ENCODE measurements at regions not wholly inside any gene's neighbourhood (a gene's known extent, or its start where the extent isn't known, plus 50 kb on each side); places are given as distances from the start of the nearest gene placed in this dataset.

GRCh38 chr9:108772301-108772894 lies 83.4 kb downstream of the ACTL7B start:
- intact Hi-C loops (cut with DNase I; ENCODE audit: low total_unique reads): no loop called here
- no peak overlapping the region for H3K4me3 ChIP-seq
- no peak for TF ChIP-seq EP300 (IDR thresholded peaks at IDR 0.05)
- TF ChIP-seq POLR2AphosphoS5 (IDR thresholded peaks at IDR 0.05): no peak
- TF ChIP-seq POLR2A (IDR thresholded peaks at IDR 0.05): no peak
- no peak for TF ChIP-seq CTCF (IDR thresholded peaks at IDR 0.05)
- H3K9me3 ChIP-seq: peaks cover 0 to 6% (median 3%) of the 10 kb centered on the region in 4 donors
- DNase-seq: peak in 1 of 2 donors; percentile 60
- 48 to 67% (median 56%) methylated on average over 6 of the region's 6 CpGs for WGBS, 5 donors
- no peaks in the 10 kb centered on the region for H3K27me3 ChIP-seq
- peaks cover 0 to 15% (median 3%) of the 10 kb centered on the region in 4 donors for H3K4me1 ChIP-seq
- no peak overlapping the region for H3K27ac ChIP-seq
- no peaks in the 10 kb centered on the region for H3K36me3 ChIP-seq

DNA sequence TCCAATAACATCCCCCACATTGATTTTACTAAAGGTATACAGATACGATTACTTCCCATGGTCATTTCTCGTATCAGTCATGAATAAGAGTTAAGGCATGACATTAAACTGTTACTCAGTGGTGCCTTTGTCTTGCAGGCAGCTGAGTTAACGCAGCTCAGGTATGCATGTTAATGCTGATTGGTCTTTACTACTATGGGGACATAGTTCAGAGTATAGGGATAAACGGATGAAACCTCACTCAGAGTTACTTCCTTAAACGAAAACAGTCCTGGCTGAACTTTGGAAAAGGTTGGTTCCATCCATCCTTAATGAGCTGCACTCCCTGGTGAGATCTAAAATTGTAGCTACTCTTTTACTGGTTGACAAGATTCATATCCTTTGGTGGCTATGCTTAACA lies 87.0 kb downstream of the ACTL7B start:
- H3K36me3 ChIP-seq: no peaks in the 10 kb centered on the region
- intact Hi-C loops (cut with DNase I; ENCODE audit: low total_unique reads): loop anchor here (10.0 kb wide), 1 partner anchor 1304 kb away; no protein-coding TSS in a partner anchor
- H3K27me3 ChIP-seq: no peaks in the 10 kb centered on the region
- H3K4me1 ChIP-seq: no peaks in the 10 kb centered on the region
- no peak for DNase-seq
- peaks cover 0 to 6% (median 3%) of the 10 kb centered on the region in 4 donors for H3K9me3 ChIP-seq
- WGBS, 5 donors: 74 to 86% (median 81%) methylated on average over 5 of the region's 5 CpGs
- TF ChIP-seq CTCF (IDR thresholded peaks at IDR 0.05): no peak
- TF ChIP-seq POLR2A (IDR thresholded peaks at IDR 0.05): no peak
- no peak for TF ChIP-seq POLR2AphosphoS5 (IDR thresholded peaks at IDR 0.05)
- no peak for TF ChIP-seq EP300 (IDR thresholded peaks at IDR 0.05)
- no peak overlapping the region for H3K4me3 ChIP-seq
- no peak overlapping the region for H3K27ac ChIP-seq

DNA sequence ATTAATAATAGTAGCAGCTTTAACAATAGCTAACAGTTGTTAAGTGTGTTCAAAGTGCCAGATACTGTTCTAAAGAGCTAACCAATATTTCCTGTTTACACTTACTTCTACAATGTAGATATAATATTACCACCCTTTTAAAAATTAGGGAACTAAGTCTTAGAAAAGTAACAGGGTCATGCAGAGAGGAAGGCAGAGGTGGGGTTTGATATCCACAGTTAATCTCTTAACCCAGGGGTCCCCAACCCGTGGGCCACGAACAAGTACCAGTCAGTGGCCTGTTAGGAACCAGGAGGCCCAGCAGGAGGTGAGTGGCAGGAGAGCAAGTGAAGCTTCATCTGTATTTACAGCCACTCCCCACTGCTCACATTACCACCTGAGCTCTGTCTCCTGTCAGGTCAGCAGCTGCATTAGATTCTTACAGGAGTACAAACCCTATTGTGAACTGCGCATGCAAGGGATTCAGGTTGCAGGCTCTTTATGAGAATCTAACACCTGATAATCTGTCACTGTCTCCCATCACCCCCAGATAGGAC lies 89.1 kb downstream of the ACTL7B start:
- Histone ChIP-seq H3K4me3 (no peak overlapping the region), H3K9me3 (peaks cover 0 to 6% (median 3%) of the 10 kb centered on the region in 4 donors), H3K27me3 (no peaks in the 10 kb centered on the region), H3K36me3 (no peaks in the 10 kb centered on the region), H3K27ac (no peak overlapping the region), H3K4me1 (peaks cover 0 to 2% (median under 1%) of the 10 kb centered on the region in 4 donors)
- no peak for DNase-seq
- 42 to 62% (median 55%) methylated on average over 2 to 3 of the region's 3 CpGs for WGBS, 5 donors
- intact Hi-C loops (cut with DNase I; ENCODE audit: low total_unique reads): loop anchor here (10.0 kb wide), 1 partner anchor 1302 kb away; no protein-coding TSS in a partner anchor
- no peak for TF ChIP-seq EP300 (IDR thresholded peaks at IDR 0.05)

DNA sequence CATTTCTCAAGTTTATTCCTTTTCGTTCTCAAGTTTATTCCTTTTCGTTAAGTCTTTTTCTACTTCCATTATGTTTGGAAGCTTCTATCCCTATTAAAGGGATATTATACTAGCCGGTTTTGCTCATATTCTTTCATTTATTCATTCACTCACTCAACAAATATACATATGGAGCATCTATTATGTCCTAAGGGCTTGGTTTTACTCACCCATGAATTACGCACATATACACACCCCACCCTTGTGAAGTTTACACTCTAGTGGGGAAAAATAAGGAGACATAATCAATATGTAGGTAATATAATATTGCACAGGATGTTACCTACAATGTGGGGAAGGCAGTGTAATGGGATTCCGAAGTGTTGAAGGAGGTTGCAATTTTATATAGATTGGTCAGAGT lies 90.5 kb downstream of the ACTL7B start:
- Histone ChIP-seq H3K9me3 (peaks cover 0 to 5% (median 2%) of the 10 kb centered on the region in 4 donors), H3K4me1 (peaks cover 0 to 6% (median 2%) of the 10 kb centered on the region in 4 donors), H3K4me3 (no peak overlapping the region), H3K27ac (no peak overlapping the region), H3K27me3 (no peaks in the 10 kb centered on the region), H3K36me3 (no peaks in the 10 kb centered on the region)
- TF ChIP-seq POLR2A (IDR thresholded peaks at IDR 0.05): no peak
- TF ChIP-seq CTCF (IDR thresholded peaks at IDR 0.05): no peak
- no peak for TF ChIP-seq POLR2AphosphoS5 (IDR thresholded peaks at IDR 0.05)
- no peak for TF ChIP-seq EP300 (IDR thresholded peaks at IDR 0.05)
- DNase-seq: no peak
- intact Hi-C loops (cut with DNase I; ENCODE audit: low total_unique reads): loop anchor here (10.0 kb wide), 1 partner anchor 1300 kb away; no protein-coding TSS in a partner anchor
- 91 to 94% (median 94%) methylated on average over 5 of the region's 5 CpGs for WGBS, 5 donors
